Skeletal muscle tissue (tissue), 3 donors: ENCODE measurements at regions not wholly inside any gene's neighbourhood (a gene's known extent, or its start where the extent isn't known, plus 50 kb on each side); places are given as distances from the start of the nearest gene placed in this dataset.
A peak's percentile ranks its signal among the peaks of the same experiment; 100 is the strongest.

Source experiments
- H3K27ac ChIP-seq: one replicate; pipeline ENCODE4 v1.7.0; 2013; ENCODE audit warnings: mild to moderate bottlenecking, low read depth, low read length, inconsistent platforms
- H3K27me3 ChIP-seq, 3 donors: one replicate each; pipeline ENCODE4 v1.7.0; 2013; ENCODE audit warnings: low read length in 3 of 3; ENCODE audit not compliant: control insufficient read depth in 3 of 3, insufficient read depth in 3 of 3
- H3K36me3 ChIP-seq, 3 donors: one replicate each; pipeline ENCODE4 v1.7.0; 2013; ENCODE audit warnings: low read length in 3 of 3; ENCODE audit not compliant: control insufficient read depth in 3 of 3, insufficient read depth in 3 of 3
- H3K4me1 ChIP-seq, 3 donors: one replicate each; pipeline ENCODE4 v1.7.0; 2013; ENCODE audit warnings: low read length in 3 of 3, mild to moderate bottlenecking in 3 of 3; ENCODE audit not compliant: control insufficient read depth in 3 of 3, insufficient read depth in 3 of 3
- H3K4me3 ChIP-seq, 3 donors: one replicate each; pipeline ENCODE4 v1.7.0; 2013; ENCODE audit warnings: low read length in 3 of 3
- H3K9ac ChIP-seq, 3 donors: one replicate each; pipeline ENCODE4 v1.7.0; 2013; ENCODE audit warnings: low read length in 3 of 3, mild to moderate bottlenecking in 3 of 3, moderate library complexity in 2 of 3, low read depth in 1 of 3
- H3K9me3 ChIP-seq, 3 donors: one replicate each; pipeline ENCODE4 v1.7.0; 2013; ENCODE audit warnings: low read length in 3 of 3; ENCODE audit not compliant: control insufficient read depth in 3 of 3
- donor health status: Osteomylitis.

GRCh38 chr1:56202796-56203492 is 376.4 kb downstream of the PLPP3 start:
- H3K27ac ChIP-seq: no peak overlapping the region
- peaks cover 18 to 31% (median 19%) of the 10 kb centered on the region in 3 donors for H3K4me1 ChIP-seq
- H3K4me3 ChIP-seq: no peak overlapping the region
- peaks cover 0 to 2% (median 0%) of the 10 kb centered on the region in 3 donors for H3K36me3 ChIP-seq
- peaks cover 1 to 6% (median 4%) of the 10 kb centered on the region in 3 donors for H3K9me3 ChIP-seq
- no peaks in the 10 kb centered on the region for H3K27me3 ChIP-seq
- H3K9ac ChIP-seq: no peak overlapping the region

GRCh38 chr1:56202186-56202585 is 377.2 kb downstream of the PLPP3 start:
- Histone ChIP-seq H3K27ac (no peak overlapping the region), H3K4me3 (no peak overlapping the region), H3K9me3 (peaks cover 1 to 4% (median 2%) of the 10 kb centered on the region in 3 donors), H3K27me3 (no peaks in the 10 kb centered on the region), H3K9ac (no peak overlapping the region), H3K36me3 (no peaks in the 10 kb centered on the region), H3K4me1 (peaks cover 19 to 35% (median 19%) of the 10 kb centered on the region in 3 donors)

DNA sequence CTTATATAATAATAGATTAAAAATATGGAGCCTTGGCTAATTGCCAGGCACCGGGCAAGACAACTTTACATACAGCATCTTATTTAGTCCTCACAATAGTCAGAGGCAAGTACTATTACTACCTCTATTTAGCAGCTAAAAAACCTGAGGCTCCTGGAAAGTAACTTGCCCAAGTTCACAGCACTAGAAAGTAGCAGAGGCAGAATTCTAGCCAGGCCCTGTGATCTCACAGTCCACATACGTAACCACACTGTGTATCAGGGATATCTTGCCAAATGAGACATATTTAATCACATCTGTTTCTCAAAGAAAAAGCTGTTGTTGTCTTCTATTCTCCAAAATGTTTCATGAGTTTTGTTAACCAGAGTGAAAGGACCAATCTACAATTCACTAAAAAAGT is 378.5 kb downstream of the PLPP3 start:
- H3K27me3 ChIP-seq: no peaks in the 10 kb centered on the region
- H3K36me3 ChIP-seq: no peaks in the 10 kb centered on the region
- H3K27ac ChIP-seq: peak overlapping the region; percentile 75
- H3K9me3 ChIP-seq: no peaks in the 10 kb centered on the region
- no peak overlapping the region for H3K4me3 ChIP-seq
- peaks cover 19 to 35% (median 28%) of the 10 kb centered on the region in 3 donors for H3K4me1 ChIP-seq
- no peak overlapping the region for H3K9ac ChIP-seq

DNA sequence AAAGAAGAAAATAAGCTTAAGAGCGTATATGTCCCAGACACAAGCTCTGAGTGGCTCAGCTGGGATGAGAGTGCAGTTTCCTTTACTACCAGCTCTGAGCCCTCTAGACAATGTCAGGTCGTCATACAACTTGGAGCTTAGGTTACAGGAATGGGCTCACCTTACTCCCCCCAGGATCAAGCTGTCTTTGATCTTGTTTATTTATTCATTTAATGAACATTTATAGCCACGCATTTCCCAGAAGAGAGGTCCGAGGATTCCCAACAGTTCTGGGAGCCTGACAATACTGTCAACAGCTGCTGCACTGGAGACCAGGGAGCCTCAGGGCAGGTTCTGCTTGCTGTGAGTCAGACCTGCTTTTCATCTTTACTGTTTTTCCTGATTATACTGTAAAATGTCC is 378.9 kb downstream of the PLPP3 start:
- Histone ChIP-seq H3K9me3 (no peaks in the 10 kb centered on the region), H3K9ac (peak overlapping the region in 2 of 3 donors; percentile 16 to 34), H3K27ac (peak overlapping the region; percentile 75), H3K4me1 (peaks cover 19 to 35% (median 28%) of the 10 kb centered on the region in 3 donors), H3K27me3 (no peaks in the 10 kb centered on the region), H3K36me3 (no peaks in the 10 kb centered on the region), H3K4me3 (no peak overlapping the region)

DNA sequence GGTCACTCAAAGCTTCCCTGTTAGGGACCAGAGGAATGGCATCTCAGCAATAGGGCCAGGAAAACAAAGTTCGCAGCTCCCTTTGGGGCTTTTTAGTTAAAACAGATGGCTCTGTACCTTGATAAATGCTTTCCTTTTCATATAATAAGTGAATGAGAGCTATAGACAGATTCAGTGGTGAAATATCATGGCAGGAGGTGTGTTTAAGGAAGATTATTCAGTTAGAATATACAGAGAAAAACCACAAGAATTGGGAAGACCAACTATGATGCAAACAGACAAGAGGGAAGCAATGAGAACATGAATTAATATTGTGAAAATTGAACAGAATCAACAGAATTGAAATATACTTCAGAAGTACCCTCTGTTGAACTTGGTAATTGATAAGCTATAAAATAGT is 379.4 kb downstream of the PLPP3 start:
- Histone ChIP-seq H3K36me3 (no peaks in the 10 kb centered on the region), H3K9me3 (no peaks in the 10 kb centered on the region), H3K4me1 (peaks cover 19 to 35% (median 28%) of the 10 kb centered on the region in 3 donors), H3K27me3 (no peaks in the 10 kb centered on the region), H3K27ac (peak overlapping the region; percentile 75), H3K9ac (peak overlapping the region in 2 of 3 donors; percentile 16 to 34), H3K4me3 (no peak overlapping the region)

DNA sequence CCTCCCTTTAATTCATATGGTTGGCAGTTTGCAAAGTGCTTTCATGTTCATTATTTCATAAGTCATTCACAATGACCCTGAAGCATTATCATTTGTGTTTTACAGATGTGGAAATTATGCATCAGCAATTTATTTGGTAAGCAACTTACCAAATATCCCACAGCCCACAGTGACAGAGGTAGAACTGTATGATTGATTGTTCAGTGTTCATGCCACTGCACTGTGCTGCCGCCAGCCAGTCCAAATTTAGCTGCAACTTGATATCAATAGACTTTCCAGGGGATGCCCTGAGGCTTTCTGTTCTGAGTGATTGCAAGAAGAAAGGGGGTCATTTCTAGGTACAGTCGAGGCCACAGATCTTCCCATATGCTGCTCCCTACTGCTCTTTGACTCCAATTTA is 380.3 kb downstream of the PLPP3 start:
- H3K27ac ChIP-seq: peak overlapping the region; percentile 75
- H3K9ac ChIP-seq: no peak overlapping the region
- no peaks in the 10 kb centered on the region for H3K36me3 ChIP-seq
- H3K4me1 ChIP-seq: peaks cover 19 to 35% (median 28%) of the 10 kb centered on the region in 3 donors
- H3K4me3 ChIP-seq: no peak overlapping the region
- H3K27me3 ChIP-seq: no peaks in the 10 kb centered on the region
- no peaks in the 10 kb centered on the region for H3K9me3 ChIP-seq

- Histone ChIP-seq H3K9ac (no peak overlapping the region), H3K4me1 (peaks cover 19 to 35% (median 28%) of the 10 kb centered on the region in 3 donors), H3K4me3 (no peak overlapping the region), H3K9me3 (no peaks in the 10 kb centered on the region), H3K27me3 (no peaks in the 10 kb centered on the region), H3K36me3 (no peaks in the 10 kb centered on the region), H3K27ac (no peak overlapping the region)
These were observed 381.4 kb downstream of the PLPP3 start for GRCh38 chr1:56197946-56198345.

DNA sequence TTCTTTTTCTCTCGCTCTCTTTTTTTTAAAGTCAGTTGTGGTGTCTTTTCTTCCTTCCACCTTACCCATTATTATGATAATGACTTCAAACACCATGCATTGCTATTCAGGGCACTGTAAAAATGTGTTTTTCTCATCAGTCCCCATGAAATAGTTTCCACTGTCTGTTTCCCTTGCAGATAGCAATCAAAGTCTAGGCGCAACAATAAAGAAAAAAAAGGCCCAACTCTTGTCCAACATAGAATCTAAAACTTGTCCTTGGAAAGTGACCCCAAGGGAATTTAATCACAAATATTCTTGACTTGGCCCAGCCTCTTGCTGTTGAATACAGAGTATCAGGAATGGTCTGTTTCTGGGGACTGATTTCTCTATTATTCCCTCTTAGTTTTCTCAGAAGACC is 382.5 kb downstream of the PLPP3 start:
- Histone ChIP-seq H3K4me1 (peaks cover 20 to 38% (median 28%) of the 10 kb centered on the region in 3 donors), H3K27ac (no peak overlapping the region), H3K9ac (no peak overlapping the region), H3K4me3 (no peak overlapping the region), H3K27me3 (no peaks in the 10 kb centered on the region), H3K36me3 (no peaks in the 10 kb centered on the region), H3K9me3 (no peaks in the 10 kb centered on the region)

DNA sequence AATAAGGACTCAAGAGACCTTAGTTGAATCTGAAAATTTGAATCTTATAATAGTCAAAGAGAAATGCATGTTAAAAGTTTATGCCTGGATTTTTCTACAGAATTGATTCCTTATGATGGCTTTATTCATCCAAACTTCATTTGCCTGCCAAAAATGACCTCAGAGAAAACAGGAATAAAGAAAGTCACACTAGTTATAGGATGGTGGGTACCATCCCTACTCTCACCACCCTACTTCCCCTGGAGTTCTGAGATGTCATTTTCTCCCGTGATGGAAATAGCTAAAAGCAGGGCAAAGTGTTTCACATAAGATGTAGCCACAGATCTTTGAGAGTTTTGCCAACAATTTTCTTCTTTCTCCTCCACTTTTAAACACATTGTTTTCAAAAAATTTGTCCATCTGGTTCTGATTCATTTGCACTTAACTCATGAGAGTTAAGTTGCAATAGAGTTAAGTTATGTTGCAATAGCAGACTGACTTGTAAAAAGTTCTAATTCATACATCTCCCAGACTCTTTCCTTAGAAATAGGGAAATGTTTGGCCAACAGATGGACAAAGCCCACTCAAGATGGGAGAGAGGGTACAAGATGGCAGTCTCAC is 384.6 kb downstream of the PLPP3 start:
- Histone ChIP-seq H3K27me3 (no peaks in the 10 kb centered on the region), H3K9me3 (no peaks in the 10 kb centered on the region), H3K36me3 (no peaks in the 10 kb centered on the region), H3K9ac (no peak overlapping the region), H3K4me1 (peaks cover 20 to 36% (median 29%) of the 10 kb centered on the region in 3 donors), H3K4me3 (no peak overlapping the region), H3K27ac (no peak overlapping the region)

- no peaks in the 10 kb centered on the region for H3K36me3 ChIP-seq
- H3K9me3 ChIP-seq: no peaks in the 10 kb centered on the region
- no peak overlapping the region for H3K4me3 ChIP-seq
- no peak overlapping the region for H3K27ac ChIP-seq
- no peak overlapping the region for H3K9ac ChIP-seq
- H3K4me1 ChIP-seq: peaks cover 20 to 27% (median 26%) of the 10 kb centered on the region in 3 donors
- H3K27me3 ChIP-seq: no peaks in the 10 kb centered on the region
These were observed 385.7 kb downstream of the PLPP3 start for GRCh38 chr1:56193656-56194055.
